ENCODE measurements at regions not wholly inside any gene's neighbourhood (a gene's known extent, or its start where the extent isn't known, plus 50 kb on each side); places are given as distances from the start of the nearest gene placed in this dataset.

DNA sequence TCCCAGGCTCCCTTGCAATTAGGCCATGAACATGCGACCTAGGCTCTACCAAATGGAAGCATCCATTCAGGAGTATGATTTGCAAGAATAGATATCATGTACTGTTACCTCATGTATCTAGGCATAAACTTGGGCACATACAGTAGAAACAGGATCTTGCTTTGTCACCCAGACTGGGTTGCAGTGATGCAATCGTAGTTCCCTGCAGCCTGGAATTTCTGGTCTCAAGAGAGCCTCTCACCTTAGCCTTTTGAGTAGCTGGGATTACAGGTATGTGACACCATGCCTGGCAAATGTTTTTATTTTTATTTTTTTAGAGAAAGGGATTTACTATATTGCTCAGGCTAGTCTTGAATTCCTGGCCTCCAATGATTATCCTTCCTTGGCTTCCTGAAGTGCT lies 994.2 kb downstream of the ADGRL3 start:
- no peak for DNase-seq

DNA sequence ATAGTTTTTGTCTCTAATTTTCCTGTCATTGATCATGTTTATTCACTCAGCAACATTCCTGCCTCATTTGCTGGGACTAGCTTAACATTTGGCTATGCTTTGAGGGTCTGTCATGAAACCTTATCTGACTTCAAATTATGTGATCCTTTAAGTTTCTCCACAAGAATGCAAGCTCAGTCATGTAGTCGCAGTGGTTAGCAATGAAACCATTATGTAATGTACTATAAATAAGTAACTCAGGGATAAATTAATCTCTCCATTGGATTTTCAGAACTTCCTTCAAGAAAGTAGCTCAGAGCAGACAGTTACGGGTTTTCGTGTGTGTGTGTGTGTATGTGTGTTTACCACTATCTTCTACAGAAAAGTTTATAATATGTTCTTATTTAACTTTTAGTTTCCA lies 993.6 kb downstream of the ADGRL3 start:
- DNase-seq = no peak

DNA sequence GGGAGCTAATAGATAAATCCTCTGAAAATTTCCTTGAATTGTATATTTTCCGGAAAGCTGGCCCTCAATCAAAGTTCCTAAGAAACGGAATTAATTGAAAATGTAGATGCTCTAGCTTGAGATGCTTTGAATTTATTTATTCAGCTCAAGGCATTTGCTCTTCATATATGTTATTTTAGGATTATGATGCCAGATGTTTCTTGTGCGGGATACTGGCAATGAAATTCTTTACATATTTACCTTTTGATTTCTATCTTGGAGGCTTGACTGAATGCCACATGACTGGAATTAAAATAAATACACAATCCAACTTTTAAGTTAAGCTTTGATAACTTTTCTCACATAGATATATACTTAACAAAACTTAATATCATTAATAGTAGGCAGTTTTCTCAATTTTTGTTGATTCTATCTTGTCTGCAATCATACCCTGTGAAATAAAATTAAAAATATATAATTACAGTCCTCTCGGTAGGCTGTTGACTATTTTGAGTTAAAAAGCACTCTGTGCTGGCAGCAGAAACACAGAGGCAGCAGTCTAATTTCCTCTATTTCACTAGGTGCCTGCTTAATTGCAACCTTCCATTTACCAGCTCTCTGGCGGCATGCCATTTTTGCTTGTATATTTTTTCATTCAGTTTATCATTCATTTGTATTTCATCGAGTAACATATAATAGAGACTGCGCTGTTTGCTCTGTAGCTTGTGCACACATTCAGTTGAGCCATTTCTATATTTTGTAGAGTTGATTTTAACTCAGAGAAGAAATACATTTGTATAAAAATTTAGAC lies 991.5 kb downstream of the ADGRL3 start:
- DNase-seq = no peak

DNA sequence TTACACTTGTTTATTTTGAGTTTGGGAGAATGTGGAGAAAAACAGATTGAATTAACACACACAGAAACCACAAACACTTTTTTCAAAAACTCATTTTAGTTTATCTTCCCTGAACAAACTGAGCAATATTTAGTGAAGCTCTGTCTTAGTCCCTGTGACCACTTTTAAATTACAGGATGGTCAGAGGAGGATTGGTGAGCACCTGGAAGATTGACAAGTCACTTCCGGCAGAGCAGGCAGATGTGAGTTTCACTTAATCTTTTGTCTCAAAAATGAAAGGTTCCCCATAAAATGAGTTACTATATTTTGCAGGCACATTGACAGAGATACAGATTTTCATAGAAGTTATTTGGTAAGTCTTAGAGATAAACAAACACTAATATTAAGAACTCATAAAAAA lies 970.1 kb downstream of the ADGRL3 start:
- DNase-seq = no peak

DNA sequence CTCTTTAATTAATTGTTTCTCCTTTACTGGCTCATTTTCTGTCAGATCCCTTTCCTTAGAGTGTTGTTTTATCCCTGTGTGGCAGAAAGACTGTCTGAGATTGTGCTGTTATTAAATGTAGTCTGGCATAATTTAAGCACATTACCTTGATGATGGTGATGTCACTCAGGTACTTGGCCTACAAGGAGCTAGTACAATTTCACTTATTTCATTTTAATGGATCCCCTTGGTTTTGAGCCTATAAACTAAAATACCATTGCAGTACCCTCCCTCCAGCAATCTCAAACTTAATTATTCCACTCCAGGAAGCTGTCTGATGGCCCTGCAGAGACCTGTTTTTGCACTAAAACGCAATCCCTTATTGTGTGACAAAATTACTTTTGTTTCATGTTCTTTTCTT lies 968.6 kb downstream of the ADGRL3 start:
- no peak for DNase-seq

DNA sequence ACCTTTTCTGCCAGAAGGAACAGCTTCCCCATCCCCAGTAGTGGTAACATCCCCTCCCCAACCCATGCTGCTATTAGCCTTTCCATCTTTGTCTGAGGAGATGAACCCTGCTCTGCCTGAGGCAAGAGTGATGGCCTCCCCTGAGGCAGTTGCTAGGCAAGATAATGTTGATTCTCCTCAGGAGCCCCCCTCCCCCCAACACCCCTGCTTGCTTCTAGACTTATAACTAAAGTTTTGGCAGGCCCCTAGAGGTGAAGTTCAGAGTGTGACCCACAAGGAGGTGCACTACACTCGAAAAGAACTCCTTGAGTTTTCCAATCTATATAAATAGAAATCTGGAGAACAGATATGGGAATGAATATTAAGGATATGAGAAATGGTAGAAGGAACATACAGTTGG lies 962.5 kb downstream of the ADGRL3 start:
- DNase-seq = no peak

DNA sequence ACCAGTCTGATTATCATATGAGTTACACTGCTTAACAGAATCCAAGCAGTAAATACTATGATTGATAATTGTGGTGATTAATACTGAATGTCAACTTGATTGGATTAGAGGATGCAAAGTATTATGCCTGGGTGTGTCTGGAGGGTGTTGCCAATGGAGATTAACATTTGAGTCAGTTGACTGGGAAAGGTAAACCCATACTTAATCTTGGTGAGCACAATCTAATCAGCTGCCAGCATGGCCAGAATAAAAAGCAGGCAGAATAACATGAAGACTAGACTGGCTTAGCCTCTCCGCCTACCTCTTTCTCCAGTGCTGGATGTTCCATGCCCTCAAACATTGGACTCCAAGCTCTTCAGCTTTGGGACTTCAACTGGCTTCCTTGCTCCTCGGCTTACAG lies 961.3 kb downstream of the ADGRL3 start:
- no peak for DNase-seq

DNA sequence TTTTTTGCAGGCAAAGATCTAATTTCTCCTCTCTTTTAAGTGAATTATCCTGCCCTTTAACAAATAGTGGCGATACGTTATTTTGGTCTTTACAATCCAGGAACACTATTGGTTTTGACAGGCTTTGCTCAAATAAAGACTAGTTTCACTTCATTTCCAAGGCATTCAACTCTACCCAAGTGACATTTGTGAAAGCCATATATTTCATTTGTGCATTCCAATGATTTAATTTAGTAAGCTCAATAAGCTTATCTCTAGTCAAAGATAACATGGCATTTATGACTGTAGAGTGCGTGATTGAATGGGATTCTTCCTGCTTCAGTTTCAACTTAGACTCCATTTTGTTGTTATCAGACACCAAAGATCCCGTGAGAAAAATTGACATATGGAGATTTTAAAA lies 959.8 kb downstream of the ADGRL3 start:
- DNase-seq = no peak

DNA sequence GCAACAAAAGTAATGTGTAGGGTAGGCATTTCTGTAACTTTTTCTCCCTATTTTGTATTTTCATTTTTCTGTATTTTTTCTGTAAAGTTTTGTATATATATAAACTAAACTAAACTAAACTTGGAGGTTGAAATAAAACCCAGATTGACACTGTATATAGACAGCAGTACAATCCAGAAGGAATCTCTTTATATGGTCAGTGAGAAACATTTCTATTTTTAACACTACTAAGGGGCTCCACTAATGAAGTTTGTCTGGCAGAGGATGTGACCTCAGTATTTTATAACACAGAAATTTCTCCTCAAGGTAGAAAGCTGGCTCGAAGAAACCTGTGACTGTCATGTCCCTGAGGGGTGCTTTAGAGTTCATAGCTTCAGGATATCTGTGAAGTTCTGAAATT lies 959.2 kb downstream of the ADGRL3 start:
- no peak for DNase-seq

DNA sequence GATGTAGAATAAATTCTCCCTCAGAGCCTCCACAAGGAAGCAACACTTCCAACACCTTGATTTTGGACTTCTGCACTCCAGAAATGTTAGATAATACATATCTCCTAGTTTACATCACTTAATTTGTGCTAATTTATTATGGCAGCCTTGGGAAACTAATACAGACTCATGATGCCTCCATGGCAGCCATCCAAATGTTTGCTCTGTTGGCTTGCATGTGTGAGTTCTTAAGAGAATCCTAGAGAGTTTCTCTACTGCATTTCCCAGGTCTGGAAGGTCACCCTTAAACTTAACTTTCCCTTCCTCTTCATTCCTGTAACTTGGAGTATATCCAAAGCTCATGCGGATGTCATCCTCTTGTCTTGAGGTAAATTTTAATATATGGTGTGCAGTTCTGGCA lies 956.1 kb downstream of the ADGRL3 start:
- no peak for DNase-seq

DNA sequence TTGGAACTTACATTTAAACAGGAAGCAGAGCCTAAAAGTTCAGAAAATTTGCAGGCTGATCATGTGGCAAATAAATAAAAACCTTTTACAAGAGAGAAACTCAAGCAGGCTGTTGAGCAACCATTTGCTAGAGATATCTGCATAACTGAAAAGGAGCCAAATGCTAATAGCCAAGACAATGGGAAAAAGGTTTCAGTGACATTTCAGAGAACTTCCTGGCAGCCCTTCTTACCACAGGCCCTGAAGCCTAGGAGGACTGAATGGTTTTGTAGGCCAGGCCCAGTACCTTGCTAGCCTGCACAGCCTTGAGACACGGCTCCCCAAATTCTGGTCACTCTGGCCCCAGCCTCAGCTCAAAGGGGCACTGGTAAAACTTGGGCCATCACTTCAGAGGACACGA lies 945.1 kb downstream of the ADGRL3 start:
- DNase-seq = no peak

DNA sequence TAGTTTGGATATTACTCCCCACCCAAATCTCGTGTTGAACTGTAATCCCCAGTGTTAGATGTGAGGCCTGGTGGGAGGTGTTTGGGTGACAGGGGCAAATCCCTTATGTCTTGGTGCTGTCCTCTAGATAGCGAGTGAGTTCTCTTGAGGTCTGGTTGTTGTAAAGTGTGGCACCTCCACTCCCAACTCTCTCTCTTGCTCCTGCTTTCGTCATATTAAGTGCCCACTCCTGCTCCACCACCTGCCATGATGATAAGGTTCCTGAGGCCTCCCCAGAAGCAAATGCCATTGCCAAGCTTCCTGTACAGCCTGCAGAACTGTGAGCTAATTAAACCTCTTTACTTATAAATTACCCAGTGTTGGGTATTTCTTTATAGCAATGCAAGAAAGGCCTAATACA lies 944.3 kb downstream of the ADGRL3 start:
- DNase-seq = no peak

DNA sequence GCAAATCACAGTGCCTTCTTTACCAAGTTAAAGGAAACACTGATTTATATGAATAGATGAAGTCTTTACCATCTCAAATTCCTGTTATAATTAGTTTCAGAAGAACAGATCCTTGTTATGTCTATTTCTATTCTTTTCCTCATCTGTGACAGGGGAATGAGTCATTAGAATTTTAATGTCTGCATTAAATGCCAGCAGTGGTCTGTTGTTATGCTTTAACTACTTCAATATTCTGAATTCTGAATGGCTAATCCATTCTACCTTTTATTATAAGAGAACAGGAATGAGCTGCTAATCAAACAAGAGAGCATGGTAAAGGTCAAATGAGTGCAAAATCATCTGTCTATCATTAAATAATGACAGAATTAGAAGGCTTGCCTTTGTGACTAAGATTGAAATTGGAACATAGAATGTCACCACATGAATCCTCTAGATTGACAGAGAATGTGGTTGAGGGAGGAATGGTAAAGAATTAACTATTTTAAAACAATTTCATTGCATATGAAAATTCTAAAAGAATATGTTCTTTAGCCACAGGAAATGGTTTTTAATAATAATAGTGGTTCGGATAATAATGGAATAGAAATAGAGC lies 935.5 kb downstream of the ADGRL3 start:
- no peak for DNase-seq

DNA sequence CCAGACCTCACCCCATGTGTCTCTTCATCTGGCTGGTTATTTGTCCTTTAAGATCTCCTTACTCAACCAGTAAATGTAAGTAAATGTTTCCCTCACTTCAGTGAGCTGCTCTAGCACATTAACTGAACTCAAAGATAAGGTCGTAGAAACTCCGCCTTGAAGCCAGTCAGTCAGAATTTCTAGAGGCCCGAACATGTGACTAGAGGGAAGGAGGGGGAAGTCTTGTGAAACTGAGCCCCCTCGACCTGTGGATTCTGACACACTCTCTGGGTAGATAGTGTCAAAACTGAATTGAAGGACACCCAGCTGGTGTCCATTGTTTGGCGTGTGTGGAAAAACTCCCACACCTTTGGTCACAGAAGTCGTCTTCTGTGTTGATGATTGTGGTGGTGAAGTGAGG lies 933.9 kb downstream of the ADGRL3 start:
- no peak for DNase-seq

DNA sequence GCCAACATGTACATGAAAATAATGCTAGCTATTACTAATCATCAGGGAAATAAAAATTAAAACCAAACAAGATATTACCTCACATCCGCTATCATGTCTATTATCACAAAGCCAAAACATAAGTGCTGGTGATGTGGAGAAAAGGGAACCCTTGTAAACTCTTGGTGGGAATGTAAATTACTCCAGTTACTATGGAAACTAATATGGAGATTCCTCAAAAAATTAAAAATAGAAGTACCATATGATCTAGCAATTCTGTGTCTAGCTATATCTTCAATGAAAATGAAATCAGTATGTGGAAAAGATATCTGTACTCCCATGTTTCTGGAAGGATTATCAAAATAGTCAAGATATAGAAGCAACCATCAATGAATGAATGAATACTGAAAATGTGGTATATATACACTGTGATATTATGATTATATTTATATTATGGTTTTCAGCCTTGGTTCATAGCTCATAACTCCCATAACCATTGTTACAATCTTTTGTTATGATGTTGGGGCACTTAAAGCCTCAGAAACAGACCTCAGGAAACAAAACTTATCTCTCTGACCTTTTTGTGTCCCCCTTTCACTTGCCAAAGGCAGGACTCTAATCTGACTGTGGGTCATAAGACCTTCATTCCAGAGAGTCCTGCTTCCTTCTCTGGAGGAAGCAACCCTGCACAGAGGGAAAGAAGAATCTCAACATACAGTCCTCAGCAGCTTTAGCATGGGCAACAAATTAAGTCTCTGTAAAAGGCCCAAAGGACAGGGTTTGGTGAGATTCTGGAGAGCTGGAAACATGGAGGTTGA lies 933.2 kb downstream of the ADGRL3 start:
- no peak for DNase-seq

DNA sequence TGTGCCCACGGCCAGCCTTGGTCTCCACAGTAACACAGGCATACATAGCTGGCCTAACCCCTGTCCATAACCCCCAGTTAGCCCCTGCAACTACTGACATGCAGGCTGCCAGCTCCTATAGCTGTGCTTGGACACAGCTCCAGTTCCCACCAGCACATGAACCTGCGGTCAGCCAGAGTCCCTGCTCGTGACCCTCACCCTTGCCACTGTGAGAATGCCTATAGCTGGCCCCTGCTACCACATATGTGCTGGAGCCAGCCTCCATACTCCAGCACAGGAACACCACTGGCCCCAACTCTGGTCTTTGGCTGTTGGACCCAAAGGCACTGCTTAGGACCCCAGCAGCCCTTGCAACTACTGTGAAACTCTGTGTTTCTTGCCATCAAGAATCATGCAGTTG lies 930.9 kb downstream of the ADGRL3 start:
- DNase-seq = no peak

DNA sequence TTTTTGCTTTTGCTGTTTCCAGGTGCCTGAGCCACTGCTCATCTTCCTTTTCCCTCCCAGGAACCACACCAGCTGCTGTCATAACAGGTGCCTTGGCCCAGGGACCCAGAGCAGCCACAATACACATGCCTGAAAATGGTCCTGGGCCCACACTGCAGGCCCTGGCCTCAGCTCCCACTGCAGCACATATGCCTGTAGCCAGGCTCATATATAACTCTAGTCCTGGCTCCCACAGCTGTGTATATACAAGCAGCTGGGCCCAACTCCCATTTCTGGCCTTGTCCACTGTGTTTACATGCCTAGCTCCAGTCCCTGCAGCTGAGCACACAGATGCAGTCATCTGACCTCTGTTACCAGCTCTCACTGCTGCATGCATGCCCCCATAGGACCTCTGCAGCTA lies 930.5 kb downstream of the ADGRL3 start:
- DNase-seq = no peak

DNA sequence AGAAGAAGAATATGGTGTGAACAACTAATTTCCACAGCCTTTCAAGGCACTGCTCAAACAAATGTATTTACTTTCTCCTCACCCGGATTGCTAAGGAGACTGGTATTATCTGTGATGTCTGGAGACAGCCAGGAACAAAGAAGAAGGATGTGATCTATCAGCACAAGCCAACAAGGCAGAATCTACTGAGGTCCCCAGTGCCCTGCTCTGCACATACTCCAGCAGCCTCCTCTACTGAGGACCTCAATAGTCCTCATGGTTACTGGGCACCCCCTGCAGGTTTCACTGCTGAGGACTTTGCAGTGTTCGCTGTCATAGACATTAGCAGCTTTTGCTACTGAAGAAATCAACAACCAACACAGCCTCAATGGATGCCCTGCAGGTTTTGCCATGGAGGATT lies 930.1 kb downstream of the ADGRL3 start:
- DNase-seq = no peak
